Stomach (tissue), 4 donors: ENCODE measurements at regions not wholly inside any gene's neighbourhood (a gene's known extent, or its start where the extent isn't known, plus 50 kb on each side); places are given as distances from the start of the nearest gene placed in this dataset.

ENCODE experiments used
- EP300 ChIP-seq: sonication (generic); formaldehyde crosslinking; IDR thresholded peaks from one replicate; pipeline ENCODE4 v1.6.1; 2017; ENCODE audit warnings: antibody characterized with exemption
- POLR2A ChIP-seq, 4 donors: fragments of 450-650 bp; IDR thresholded peaks; one replicate each; pipeline ENCODE4 v1.6.1; 2016; ENCODE audit warnings: antibody characterized with exemption in 4 of 4, control low read depth in 2 of 4, mild to moderate bottlenecking in 1 of 4, moderate library complexity in 1 of 4
- POLR2AphosphoS5 ChIP-seq, 3 donors: sonication (generic); formaldehyde crosslinking; IDR thresholded peaks; one replicate each; pipeline ENCODE4 v1.6.1; 2016; ENCODE audit warnings: antibody characterized with exemption in 3 of 3
- TF ChIP-seq, protein P1 (sequence below), 7 experiments: fragments of 450-650 bp in 4 of 7; fragments of 200-600 bp in 3 of 7; sonication (generic) in 3 of 7; IDR thresholded peaks; one replicate each; pipeline ENCODE4 v1.5.1; 2016 to 2019; ENCODE audit warnings: antibody characterized with exemption in 7 of 7, control low read depth in 2 of 7, mild to moderate bottlenecking in 1 of 7

DNA sequence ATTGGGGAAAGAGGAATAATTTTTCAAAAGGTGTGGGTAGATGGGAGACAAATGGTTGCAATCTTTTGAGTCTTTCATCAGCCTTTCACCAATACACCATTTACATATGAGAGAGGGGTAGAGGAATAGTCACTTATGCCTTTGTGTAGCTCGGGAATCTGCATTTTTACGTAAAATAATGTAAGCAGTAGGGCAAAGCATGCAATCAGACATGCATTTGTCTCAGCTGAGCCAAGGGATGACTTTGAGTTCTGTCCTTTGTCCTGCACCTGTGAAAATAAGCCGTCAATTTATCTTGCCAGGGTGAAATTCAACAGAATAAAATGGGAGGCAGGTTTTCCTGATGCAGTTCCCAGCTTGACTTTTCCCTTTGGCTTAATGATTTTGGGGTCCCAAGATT is 1473.4 kb upstream of the TENM3 start:
- TF ChIP-seq POLR2A (IDR thresholded peaks at IDR 0.05) = no peak
- TF ChIP-seq, protein P1, sequence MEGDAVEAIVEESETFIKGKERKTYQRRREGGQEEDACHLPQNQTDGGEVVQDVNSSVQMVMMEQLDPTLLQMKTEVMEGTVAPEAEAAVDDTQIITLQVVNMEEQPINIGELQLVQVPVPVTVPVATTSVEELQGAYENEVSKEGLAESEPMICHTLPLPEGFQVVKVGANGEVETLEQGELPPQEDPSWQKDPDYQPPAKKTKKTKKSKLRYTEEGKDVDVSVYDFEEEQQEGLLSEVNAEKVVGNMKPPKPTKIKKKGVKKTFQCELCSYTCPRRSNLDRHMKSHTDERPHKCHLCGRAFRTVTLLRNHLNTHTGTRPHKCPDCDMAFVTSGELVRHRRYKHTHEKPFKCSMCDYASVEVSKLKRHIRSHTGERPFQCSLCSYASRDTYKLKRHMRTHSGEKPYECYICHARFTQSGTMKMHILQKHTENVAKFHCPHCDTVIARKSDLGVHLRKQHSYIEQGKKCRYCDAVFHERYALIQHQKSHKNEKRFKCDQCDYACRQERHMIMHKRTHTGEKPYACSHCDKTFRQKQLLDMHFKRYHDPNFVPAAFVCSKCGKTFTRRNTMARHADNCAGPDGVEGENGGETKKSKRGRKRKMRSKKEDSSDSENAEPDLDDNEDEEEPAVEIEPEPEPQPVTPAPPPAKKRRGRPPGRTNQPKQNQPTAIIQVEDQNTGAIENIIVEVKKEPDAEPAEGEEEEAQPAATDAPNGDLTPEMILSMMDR (IDR thresholded peaks at IDR 0.05) = no peak
- no peak for TF ChIP-seq POLR2AphosphoS5 (IDR thresholded peaks at IDR 0.05)
- no peak for TF ChIP-seq EP300
